Sigmoid colon (tissue), 4 donors: ENCODE measurements at regions not wholly inside any gene's neighbourhood (a gene's known extent, or its start where the extent isn't known, plus 50 kb on each side); places are given as distances from the start of the nearest gene placed in this dataset.

ENCODE experiments used
- CTCF ChIP-seq, 4 experiments: fragments of 450-650 bp in 3 of 4; fragments of 200-600 bp in 1 of 4; IDR thresholded peaks; one replicate each; pipeline ENCODE4 v1.5.1; 2016 to 2019; ENCODE audit warnings: antibody characterized with exemption in 4 of 4, mild to moderate bottlenecking in 3 of 4, moderate library complexity in 2 of 4
- EP300 ChIP-seq, 4 donors: sonication (generic); formaldehyde crosslinking; IDR thresholded peaks; one replicate each; pipeline ENCODE4 v1.6.1; 2017; ENCODE audit warnings: antibody characterized with exemption in 4 of 4
- POLR2A ChIP-seq, 2 donors: fragments of 450-650 bp; IDR thresholded peaks; one replicate each; pipeline ENCODE4 v1.6.1; 2016; ENCODE audit warnings: antibody characterized with exemption in 2 of 2, mild to moderate bottlenecking in 2 of 2, moderate library complexity in 2 of 2
- POLR2AphosphoS5 ChIP-seq, 4 donors: sonication (generic); formaldehyde crosslinking; IDR thresholded peaks; one replicate each; pipeline ENCODE4 v1.6.1; 2017; ENCODE audit warnings: antibody characterized with exemption in 4 of 4

DNA sequence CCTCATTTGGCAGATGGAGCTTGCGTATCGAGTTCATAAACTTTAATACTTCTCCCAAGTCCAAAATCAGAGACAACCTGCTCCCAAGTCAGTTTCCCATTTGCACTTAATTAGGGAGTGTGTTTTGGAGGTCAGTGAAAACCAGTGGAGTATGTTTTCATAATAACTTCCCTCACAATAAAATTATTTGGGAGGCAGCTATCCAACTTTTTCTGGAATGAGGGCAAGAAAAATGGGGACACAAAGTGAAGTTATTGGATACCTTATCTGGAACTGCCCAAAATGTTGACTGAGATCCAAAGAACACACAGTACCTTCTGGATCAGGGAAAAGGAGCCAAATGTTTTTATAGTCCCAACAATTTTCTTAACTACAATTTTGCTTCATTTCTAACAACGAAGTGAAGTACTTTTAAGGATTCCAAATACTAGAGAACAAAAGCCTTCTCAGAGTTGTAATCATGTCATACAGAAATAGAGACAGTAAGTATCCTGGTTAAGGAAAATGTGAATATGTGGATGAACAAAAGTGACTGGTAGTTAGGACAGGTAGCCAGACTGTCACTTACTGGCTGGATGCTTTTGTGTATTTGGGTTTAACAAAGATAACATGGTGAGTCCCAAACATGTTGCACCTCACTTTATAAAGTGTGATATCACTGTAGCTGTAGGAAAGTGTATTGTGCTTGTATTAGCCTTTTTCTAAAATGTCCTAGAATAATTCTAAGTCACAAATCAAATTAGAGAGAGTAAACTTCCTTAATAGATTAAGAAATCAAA, 325.0 kb downstream of the HLX start:
- TF ChIP-seq POLR2A (IDR thresholded peaks at IDR 0.05): no peak
- TF ChIP-seq CTCF (IDR thresholded peaks at IDR 0.05): no peak
- TF ChIP-seq POLR2AphosphoS5 (IDR thresholded peaks at IDR 0.05): peak; percentile 5 to 59 (median 36)
- peak in 1 of 4 donors; percentile 46 for TF ChIP-seq EP300 (IDR thresholded peaks at IDR 0.05)
